DND-41 (cell line): ENCODE measurements at regions not wholly inside any gene's neighbourhood (a gene's known extent, or its start where the extent isn't known, plus 50 kb on each side); places are given as distances from the start of the nearest gene placed in this dataset.

Experiments
- EZH2 ChIP-seq: IDR thresholded peaks from 3 replicates; pipeline ENCODE4 v1.6.1; 2012; ENCODE audit warnings: borderline replicate concordance, low read depth, mild to moderate bottlenecking, moderate library complexity, low read length, inconsistent platforms; ENCODE audit not compliant: severe bottlenecking
- TF ChIP-seq, protein P1 (sequence below): IDR thresholded peaks from 2 replicates; pipeline ENCODE4 v1.5.1; 2012; ENCODE audit warnings: borderline replicate concordance, low read length, moderate library complexity, mild to moderate bottlenecking; ENCODE audit not compliant: poor library complexity, severe bottlenecking; ENCODE audit errors: extremely low read depth

DNA sequence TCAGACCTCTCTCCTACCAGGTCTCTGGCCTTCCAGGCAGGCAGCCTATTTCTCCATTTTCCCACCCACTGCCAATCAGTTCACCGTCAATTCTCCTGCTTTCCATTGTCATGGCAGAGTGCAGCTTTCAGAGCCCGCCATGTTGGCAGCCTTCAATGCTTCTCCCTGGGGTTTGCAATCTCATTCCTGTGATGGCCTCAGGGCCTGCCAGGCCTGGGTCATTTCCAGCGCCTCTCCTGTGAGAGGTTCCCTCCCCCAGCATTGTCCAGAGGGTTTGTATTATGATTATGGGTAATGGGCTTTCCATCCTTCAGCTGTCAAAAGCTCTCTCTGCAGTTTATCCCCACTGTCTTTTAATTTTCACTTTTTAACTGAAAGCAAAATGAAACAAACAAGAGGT is 716.6 kb upstream of the CDH8 start:
- TF ChIP-seq, protein P1, sequence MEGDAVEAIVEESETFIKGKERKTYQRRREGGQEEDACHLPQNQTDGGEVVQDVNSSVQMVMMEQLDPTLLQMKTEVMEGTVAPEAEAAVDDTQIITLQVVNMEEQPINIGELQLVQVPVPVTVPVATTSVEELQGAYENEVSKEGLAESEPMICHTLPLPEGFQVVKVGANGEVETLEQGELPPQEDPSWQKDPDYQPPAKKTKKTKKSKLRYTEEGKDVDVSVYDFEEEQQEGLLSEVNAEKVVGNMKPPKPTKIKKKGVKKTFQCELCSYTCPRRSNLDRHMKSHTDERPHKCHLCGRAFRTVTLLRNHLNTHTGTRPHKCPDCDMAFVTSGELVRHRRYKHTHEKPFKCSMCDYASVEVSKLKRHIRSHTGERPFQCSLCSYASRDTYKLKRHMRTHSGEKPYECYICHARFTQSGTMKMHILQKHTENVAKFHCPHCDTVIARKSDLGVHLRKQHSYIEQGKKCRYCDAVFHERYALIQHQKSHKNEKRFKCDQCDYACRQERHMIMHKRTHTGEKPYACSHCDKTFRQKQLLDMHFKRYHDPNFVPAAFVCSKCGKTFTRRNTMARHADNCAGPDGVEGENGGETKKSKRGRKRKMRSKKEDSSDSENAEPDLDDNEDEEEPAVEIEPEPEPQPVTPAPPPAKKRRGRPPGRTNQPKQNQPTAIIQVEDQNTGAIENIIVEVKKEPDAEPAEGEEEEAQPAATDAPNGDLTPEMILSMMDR, result no peak
- TF ChIP-seq EZH2, result no peak
